Subcutaneous abdominal adipose tissue (tissue), 5 donors: ENCODE measurements at regions not wholly inside any gene's neighbourhood (a gene's known extent, or its start where the extent isn't known, plus 50 kb on each side); places are given as distances from the start of the nearest gene placed in this dataset.

ENCODE experiments used
- H3K27ac ChIP-seq: one replicate; pipeline ENCODE4 v1.7.0; 2013; ENCODE audit warnings: low read depth, mild to moderate bottlenecking, inconsistent platforms, low read length, moderate library complexity
- H3K27me3 ChIP-seq, 5 donors: one replicate each; pipeline ENCODE4 v1.7.0; 2013; ENCODE audit warnings: low read length in 5 of 5, inconsistent platforms in 1 of 5; ENCODE audit not compliant: control insufficient read depth in 5 of 5, insufficient read depth in 4 of 5
- H3K36me3 ChIP-seq, 5 donors: one replicate each; pipeline ENCODE4 v1.7.0; 2013; ENCODE audit warnings: low read length in 5 of 5; ENCODE audit not compliant: control insufficient read depth in 5 of 5, insufficient read depth in 5 of 5
- H3K4me1 ChIP-seq, 5 donors: one replicate each; pipeline ENCODE4 v1.7.0; 2013; ENCODE audit warnings: low read length in 5 of 5, mild to moderate bottlenecking in 3 of 5, moderate library complexity in 1 of 5; ENCODE audit not compliant: control insufficient read depth in 5 of 5, insufficient read depth in 5 of 5
- H3K4me3 ChIP-seq, 5 donors: one replicate each; pipeline ENCODE4 v1.7.0; 2013; ENCODE audit warnings: low read length in 5 of 5, low read depth in 1 of 5
- H3K9ac ChIP-seq, 5 donors: one replicate each; pipeline ENCODE4 v1.7.0; 2013; ENCODE audit warnings: low read length in 5 of 5, mild to moderate bottlenecking in 4 of 5, moderate library complexity in 3 of 5
- H3K9me3 ChIP-seq, 5 donors: one replicate each; pipeline ENCODE4 v1.7.0; 2013; ENCODE audit warnings: low read length in 5 of 5; ENCODE audit not compliant: control insufficient read depth in 5 of 5
- donor health status: healthy.
- donor health status: healthy.
- donor health status: healthy.
- donor health status: healthy.
- donor health status: healthy.

GRCh38 chr15:62453375-62453774 lies 288.3 kb upstream of the C2CD4B start:
- Histone ChIP-seq H3K36me3 (peaks cover 0 to 3% (median 0%) of the 10 kb centered on the region in 5 donors), H3K4me3 (no peak overlapping the region), H3K27ac (peak overlapping the region; percentile 61), H3K9me3 (no peaks in the 10 kb centered on the region), H3K27me3 (no peaks in the 10 kb centered on the region), H3K4me1 (peaks cover 4 to 31% (median 27%) of the 10 kb centered on the region in 5 donors), H3K9ac (peak overlapping the region in 1 of 5 donors; percentile 6)

GRCh38 chr15:62453981-62454380 lies 288.9 kb upstream of the C2CD4B start:
- H3K9me3 ChIP-seq = no peaks in the 10 kb centered on the region
- H3K4me1 ChIP-seq = peaks cover 4 to 27% (median 25%) of the 10 kb centered on the region in 5 donors
- peaks cover 0 to 3% (median 0%) of the 10 kb centered on the region in 5 donors for H3K36me3 ChIP-seq
- H3K27me3 ChIP-seq = no peaks in the 10 kb centered on the region
- H3K9ac ChIP-seq = peak overlapping the region in 1 of 5 donors; percentile 17
- H3K27ac ChIP-seq = peak overlapping the region; percentile 61
- no peak overlapping the region for H3K4me3 ChIP-seq

GRCh38 chr15:62454567-62455172 lies 289.6 kb upstream of the C2CD4B start:
- Histone ChIP-seq H3K4me1 (peaks cover 4 to 25% (median 20%) of the 10 kb centered on the region in 5 donors), H3K27me3 (no peaks in the 10 kb centered on the region), H3K4me3 (no peak overlapping the region), H3K36me3 (peaks cover 0 to 3% (median 0%) of the 10 kb centered on the region in 5 donors), H3K9me3 (no peaks in the 10 kb centered on the region), H3K9ac (peak overlapping the region in 1 of 5 donors; percentile 17), H3K27ac (peak overlapping the region; percentile 39)

- Histone ChIP-seq H3K36me3 (peaks cover 0 to 3% (median 0%) of the 10 kb centered on the region in 5 donors), H3K9me3 (no peaks in the 10 kb centered on the region), H3K4me1 (peaks cover 4 to 23% (median 18%) of the 10 kb centered on the region in 5 donors), H3K27me3 (no peaks in the 10 kb centered on the region), H3K9ac (no peak overlapping the region), H3K27ac (no peak overlapping the region), H3K4me3 (no peak overlapping the region)
Observed at GRCh38 chr15:62455441-62455921, 290.4 kb upstream of the C2CD4B start.

GRCh38 chr15:62456011-62456920 lies 291.2 kb upstream of the C2CD4B start:
- Histone ChIP-seq H3K4me3 (no peak overlapping the region), H3K4me1 (peaks cover 4 to 23% (median 18%) of the 10 kb centered on the region in 5 donors), H3K9me3 (no peaks in the 10 kb centered on the region), H3K36me3 (peaks cover 0 to 3% (median 0%) of the 10 kb centered on the region in 5 donors), H3K9ac (no peak overlapping the region), H3K27me3 (no peaks in the 10 kb centered on the region), H3K27ac (no peak overlapping the region)

- Histone ChIP-seq H3K27ac (no peak overlapping the region), H3K27me3 (no peaks in the 10 kb centered on the region), H3K4me3 (no peak overlapping the region), H3K9me3 (no peaks in the 10 kb centered on the region), H3K36me3 (peaks cover 0 to 3% (median 0%) of the 10 kb centered on the region in 5 donors), H3K9ac (no peak overlapping the region), H3K4me1 (peaks cover 4 to 23% (median 18%) of the 10 kb centered on the region in 5 donors)
Observed at GRCh38 chr15:62457100-62457499, 292.0 kb upstream of the C2CD4B start.

GRCh38 chr15:62459875-62460274 lies 294.8 kb upstream of the C2CD4B start:
- no peak overlapping the region for H3K9ac ChIP-seq
- H3K36me3 ChIP-seq = peaks cover 0 to 3% (median 0%) of the 10 kb centered on the region in 5 donors
- no peak overlapping the region for H3K27ac ChIP-seq
- H3K9me3 ChIP-seq = no peaks in the 10 kb centered on the region
- peaks cover 0 to 18% (median 14%) of the 10 kb centered on the region in 5 donors for H3K4me1 ChIP-seq
- H3K27me3 ChIP-seq = no peaks in the 10 kb centered on the region
- H3K4me3 ChIP-seq = no peak overlapping the region

GRCh38 chr15:62462268-62462667 lies 297.2 kb upstream of the C2CD4B start:
- no peaks in the 10 kb centered on the region for H3K9me3 ChIP-seq
- H3K9ac ChIP-seq = no peak overlapping the region
- no peak overlapping the region for H3K4me3 ChIP-seq
- H3K4me1 ChIP-seq = peaks cover 0 to 34% (median 24%) of the 10 kb centered on the region in 5 donors
- H3K27me3 ChIP-seq = no peaks in the 10 kb centered on the region
- H3K27ac ChIP-seq = peak overlapping the region; percentile 38
- no peaks in the 10 kb centered on the region for H3K36me3 ChIP-seq

GRCh38 chr15:62462721-62463120 lies 297.6 kb upstream of the C2CD4B start:
- Histone ChIP-seq H3K4me1 (peaks cover 0 to 38% (median 24%) of the 10 kb centered on the region in 5 donors), H3K9me3 (no peaks in the 10 kb centered on the region), H3K9ac (no peak overlapping the region), H3K36me3 (no peaks in the 10 kb centered on the region), H3K4me3 (no peak overlapping the region), H3K27ac (peak overlapping the region; percentile 38), H3K27me3 (no peaks in the 10 kb centered on the region)

GRCh38 chr15:62464705-62465104 lies 299.6 kb upstream of the C2CD4B start:
- H3K9me3 ChIP-seq = no peaks in the 10 kb centered on the region

More at GRCh38 chr15:62464705-62465104, 299.6 kb upstream of the C2CD4B start:
- no peaks in the 10 kb centered on the region for H3K36me3 ChIP-seq
- H3K27ac ChIP-seq = no peak overlapping the region
- H3K4me3 ChIP-seq = no peak overlapping the region
- no peaks in the 10 kb centered on the region for H3K27me3 ChIP-seq
- no peak overlapping the region for H3K9ac ChIP-seq
- peaks cover under 1 to 50% (median 33%) of the 10 kb centered on the region in 5 donors for H3K4me1 ChIP-seq
